Glutamatergic neuron (in vitro differentiated cells): ENCODE measurements at regions not wholly inside any gene's neighbourhood (a gene's known extent, or its start where the extent isn't known, plus 50 kb on each side); places are given as distances from the start of the nearest gene placed in this dataset.
"Not testable (repeated sequence)": the region's sequence is repeated elsewhere in the genome, so short reads cannot be mapped to it uniquely, and the experiment has no call there.

ENCODE experiments used
- DNase-seq: peaks from one replicate; pipeline ENCODE4 v3.0.0; 2022
- H3K27ac Mint-ChIP-seq: one replicate; pipeline ENCODE4 v1.8.0; 2020; ENCODE audit warnings: mild to moderate bottlenecking, mixed read lengths, inconsistent platforms; ENCODE audit not compliant: unreplicated experiment
- H3K27me3 Mint-ChIP-seq: one replicate; pipeline ENCODE4 v1.8.0; 2020; ENCODE audit warnings: mild to moderate bottlenecking, moderate library complexity, mixed read lengths, inconsistent platforms; ENCODE audit not compliant: unreplicated experiment
- H3K36me3 Mint-ChIP-seq: one replicate; pipeline ENCODE4 v1.8.0; 2020; ENCODE audit warnings: mild to moderate bottlenecking, mixed read lengths, inconsistent platforms; ENCODE audit not compliant: unreplicated experiment
- H3K4me1 Mint-ChIP-seq: one replicate; pipeline ENCODE4 v1.8.0; 2020; ENCODE audit warnings: mild to moderate bottlenecking, low read depth, mixed read lengths, inconsistent platforms; ENCODE audit not compliant: unreplicated experiment
- H3K4me3 Mint-ChIP-seq: one replicate; pipeline ENCODE4 v1.8.0; 2020; ENCODE audit warnings: mild to moderate bottlenecking, mixed read lengths, inconsistent platforms; ENCODE audit not compliant: unreplicated experiment
- H3K9me3 Mint-ChIP-seq: one replicate; pipeline ENCODE4 v1.8.0; 2020; ENCODE audit warnings: mild to moderate bottlenecking, moderate library complexity, mixed read lengths, inconsistent platforms; ENCODE audit not compliant: unreplicated experiment
- CTCF ChIP-seq: fragments of 200-600 bp; sonication (generic); IDR thresholded peaks from one replicate; pipeline ENCODE4 v1.5.0; 2021; ENCODE audit not compliant: partially characterized antibody, unreplicated experiment

- Mint-ChIP-seq H3K4me3 (no peak overlapping the region), H3K36me3 (peaks cover 9% of the 10 kb centered on the region), H3K27ac (no peak overlapping the region), H3K9me3 (no peaks in the 10 kb centered on the region), H3K4me1 (no peaks in the 10 kb centered on the region), H3K27me3 (peaks cover 6% of the 10 kb centered on the region)
- no peak for TF ChIP-seq CTCF
- no peak for DNase-seq
Observed at GRCh38 chr21:39004634-39005501, 178.4 kb downstream of the PSMG1 start.

GRCh38 chr21:39003982-39004633 lies 179.1 kb downstream of the PSMG1 start:
- Mint-ChIP-seq H3K27me3 (peaks cover 6% of the 10 kb centered on the region), H3K36me3 (peaks cover 9% of the 10 kb centered on the region), H3K9me3 (peaks cover under 1% of the 10 kb centered on the region), H3K27ac (no peak overlapping the region), H3K4me1 (peaks cover 1% of the 10 kb centered on the region), H3K4me3 (no peak overlapping the region)
- TF ChIP-seq CTCF, result no peak
- no peak for DNase-seq

- Mint-ChIP-seq H3K9me3 (peaks cover 4% of the 10 kb centered on the region), H3K4me1 (peaks cover 14% of the 10 kb centered on the region), H3K27ac (no peak overlapping the region), H3K4me3 (no peak overlapping the region), H3K36me3 (peaks cover 7% of the 10 kb centered on the region), H3K27me3 (peaks cover 2% of the 10 kb centered on the region)
- TF ChIP-seq CTCF, result no peak
- no peak for DNase-seq
Observed at GRCh38 chr21:39001341-39001740, 181.9 kb downstream of the PSMG1 start.

GRCh38 chr21:39000496-39000895 lies 182.8 kb downstream of the PSMG1 start:
- H3K36me3 Mint-ChIP-seq, result no peaks in the 10 kb centered on the region
- DNase-seq, result no peak
- H3K4me1 Mint-ChIP-seq, result peaks cover 18% of the 10 kb centered on the region
- H3K4me3 Mint-ChIP-seq, result no peak overlapping the region
- H3K9me3 Mint-ChIP-seq, result peaks cover 4% of the 10 kb centered on the region
- TF ChIP-seq CTCF, result no peak
- H3K27me3 Mint-ChIP-seq, result peaks cover 4% of the 10 kb centered on the region
- H3K27ac Mint-ChIP-seq, result no peak overlapping the region

GRCh38 chr21:38999161-38999560 lies 184.1 kb downstream of the PSMG1 start:
- H3K4me1 Mint-ChIP-seq, result peaks cover 18% of the 10 kb centered on the region
- peaks cover 8% of the 10 kb centered on the region for H3K36me3 Mint-ChIP-seq
- TF ChIP-seq CTCF, result no peak
- H3K9me3 Mint-ChIP-seq, result peaks cover 5% of the 10 kb centered on the region
- H3K4me3 Mint-ChIP-seq, result no peak overlapping the region
- peaks cover 10% of the 10 kb centered on the region for H3K27me3 Mint-ChIP-seq
- H3K27ac Mint-ChIP-seq, result no peak overlapping the region
- DNase-seq, result no peak

GRCh38 chr21:38998281-38998680 lies 185.0 kb downstream of the PSMG1 start:
- not testable (repeated sequence) for H3K4me3 Mint-ChIP-seq, H3K27me3 Mint-ChIP-seq, H3K36me3 Mint-ChIP-seq, H3K9me3 Mint-ChIP-seq, DNase-seq
- Mint-ChIP-seq H3K27ac (peak overlapping the region; percentile 77), H3K4me1 (peaks cover 18% of the 10 kb centered on the region)

- H3K9me3 Mint-ChIP-seq, H3K4me3 Mint-ChIP-seq, DNase-seq, H3K36me3 Mint-ChIP-seq: not testable (repeated sequence)
- Mint-ChIP-seq H3K27me3 (peaks cover 10% of the 10 kb centered on the region), H3K4me1 (peaks cover 18% of the 10 kb centered on the region), H3K27ac (peak overlapping the region; percentile 77)
Observed at GRCh38 chr21:38997843-38998175, 185.4 kb downstream of the PSMG1 start.
